GM21717 (cell line): ENCODE measurements at regions not wholly inside any gene's neighbourhood (a gene's known extent, or its start where the extent isn't known, plus 50 kb on each side); places are given as distances from the start of the nearest gene placed in this dataset.

Source experiments
- ATAC-seq: cut with Tn5 transposase; IDR thresholded peaks from one replicate; pipeline ENCODE4 v1.9.1; 2021; ENCODE audit warnings: mild to moderate bottlenecking, moderate library complexity; ENCODE audit not compliant: unreplicated experiment

- no peak for ATAC-seq
Observed at GRCh38 chr13:109374609-109375200, 411.7 kb downstream of the IRS2 start.

- no peak for ATAC-seq
Observed at GRCh38 chr13:109372666-109373065, 413.7 kb downstream of the IRS2 start.

DNA sequence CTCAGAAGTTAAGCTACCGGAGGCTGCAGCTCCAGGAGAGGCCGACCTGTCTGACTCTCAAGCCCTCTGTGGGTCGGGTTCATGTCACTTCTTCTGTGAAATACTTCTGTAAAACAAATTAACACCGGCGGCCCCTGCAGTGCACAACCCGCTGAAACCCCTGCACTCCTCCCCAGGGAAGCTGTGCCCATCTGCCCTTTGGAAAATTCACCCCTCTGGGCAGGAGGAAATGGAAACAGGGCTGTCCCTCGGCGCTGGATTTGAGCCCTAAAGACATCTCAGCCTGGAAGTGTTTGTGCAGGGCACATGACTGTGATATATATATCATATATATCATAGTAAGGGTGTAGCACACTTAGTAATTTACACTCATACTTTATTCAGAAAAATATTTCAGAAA, 415.3 kb downstream of the IRS2 start:
- ATAC-seq, result no peak

DNA sequence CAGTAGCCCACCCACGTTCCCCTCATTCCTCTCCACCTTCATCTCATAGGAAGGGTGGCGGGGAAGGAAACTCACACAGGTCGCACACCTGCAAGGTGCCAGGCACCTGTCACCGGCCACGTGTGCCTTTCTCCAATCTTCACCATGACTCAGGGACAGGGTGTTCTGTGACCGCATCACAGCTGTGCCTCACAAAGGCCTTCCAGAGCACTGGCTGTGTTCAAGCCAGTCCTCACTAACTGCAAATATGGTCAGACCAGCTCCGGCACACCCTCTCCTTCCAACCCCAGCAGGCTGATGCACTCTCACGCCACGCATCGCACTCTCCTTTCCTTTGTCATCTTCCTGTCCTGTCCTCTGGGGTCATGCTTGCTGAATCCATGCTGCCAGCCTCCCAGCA, 415.9 kb downstream of the IRS2 start:
- ATAC-seq, result no peak

DNA sequence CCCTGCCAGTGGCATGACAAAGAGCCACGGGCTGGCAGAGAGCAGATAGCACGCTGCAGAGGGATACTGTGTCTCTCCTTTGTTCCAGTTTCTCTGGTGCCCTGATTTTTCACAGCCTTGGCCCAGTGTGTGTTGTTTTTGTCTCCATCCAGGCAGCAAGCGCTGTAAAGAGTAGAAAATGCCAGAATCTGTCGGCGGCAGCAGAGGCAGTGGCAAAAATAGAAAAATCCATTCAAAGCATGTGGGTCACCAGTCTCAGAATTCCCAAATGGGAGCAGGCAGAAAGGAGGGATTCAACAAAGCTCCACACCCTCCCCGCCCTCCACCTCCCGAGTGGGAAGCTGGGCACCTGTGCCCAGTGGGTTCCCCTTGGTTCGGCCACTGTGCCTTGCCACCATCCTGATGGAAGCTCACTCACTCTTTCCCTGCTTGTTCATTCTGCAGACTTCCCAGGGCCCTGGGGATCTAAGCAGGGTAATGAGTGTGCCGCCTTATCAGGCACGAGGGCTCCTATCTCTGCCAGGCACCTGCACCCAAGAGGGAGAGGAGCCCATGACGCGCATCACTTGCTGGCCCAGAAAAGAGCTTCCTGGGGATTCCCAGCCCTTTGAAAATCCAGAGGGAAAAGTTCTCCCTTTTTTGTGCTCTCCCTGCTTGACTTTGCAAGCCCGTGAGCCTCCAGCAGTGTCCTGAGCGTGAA, 416.9 kb downstream of the IRS2 start:
- no peak for ATAC-seq

- ATAC-seq, result no peak
Observed at GRCh38 chr13:109368230-109368629, 418.2 kb downstream of the IRS2 start.

DNA sequence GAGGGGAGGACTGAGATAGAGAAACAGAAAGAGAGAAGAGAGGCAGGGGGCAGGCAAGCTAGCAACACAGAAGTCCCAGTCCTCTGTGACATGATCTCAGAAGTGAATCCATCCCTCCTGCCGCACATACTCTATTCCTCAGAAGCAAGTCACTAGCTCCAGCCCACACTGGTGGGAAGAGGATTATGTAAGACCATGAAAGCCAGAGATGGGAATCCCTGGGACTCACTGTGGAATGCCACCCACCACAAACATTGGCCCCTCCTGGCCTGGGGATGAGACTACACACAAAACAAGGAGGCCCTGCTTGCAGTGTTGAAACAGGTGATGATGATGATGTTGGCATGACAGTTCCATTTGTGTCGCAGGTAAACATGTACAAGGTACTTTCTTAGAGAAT, 419.9 kb downstream of the IRS2 start:
- no peak for ATAC-seq

DNA sequence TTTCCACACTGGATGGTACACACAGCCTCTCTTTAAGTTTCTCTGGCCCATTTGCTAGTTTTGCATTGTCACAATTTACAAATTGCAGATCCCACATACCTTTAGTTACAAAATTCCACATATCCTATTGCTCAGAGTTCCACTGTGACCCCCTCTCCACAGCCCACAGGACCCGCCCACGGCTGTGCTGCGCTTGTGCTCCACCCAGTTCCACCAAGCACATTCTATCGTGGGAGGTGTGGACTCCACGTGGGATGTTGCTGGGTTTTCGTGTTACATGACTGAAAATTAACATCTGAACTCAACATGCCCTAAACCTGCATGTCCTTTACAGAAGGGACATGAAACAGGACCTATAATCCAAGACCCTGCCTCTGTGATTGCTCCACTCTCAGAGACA, 423.0 kb downstream of the IRS2 start:
- no peak for ATAC-seq

GRCh38 chr13:109362616-109363015, 423.8 kb downstream of the IRS2 start:
- no peak for ATAC-seq

DNA sequence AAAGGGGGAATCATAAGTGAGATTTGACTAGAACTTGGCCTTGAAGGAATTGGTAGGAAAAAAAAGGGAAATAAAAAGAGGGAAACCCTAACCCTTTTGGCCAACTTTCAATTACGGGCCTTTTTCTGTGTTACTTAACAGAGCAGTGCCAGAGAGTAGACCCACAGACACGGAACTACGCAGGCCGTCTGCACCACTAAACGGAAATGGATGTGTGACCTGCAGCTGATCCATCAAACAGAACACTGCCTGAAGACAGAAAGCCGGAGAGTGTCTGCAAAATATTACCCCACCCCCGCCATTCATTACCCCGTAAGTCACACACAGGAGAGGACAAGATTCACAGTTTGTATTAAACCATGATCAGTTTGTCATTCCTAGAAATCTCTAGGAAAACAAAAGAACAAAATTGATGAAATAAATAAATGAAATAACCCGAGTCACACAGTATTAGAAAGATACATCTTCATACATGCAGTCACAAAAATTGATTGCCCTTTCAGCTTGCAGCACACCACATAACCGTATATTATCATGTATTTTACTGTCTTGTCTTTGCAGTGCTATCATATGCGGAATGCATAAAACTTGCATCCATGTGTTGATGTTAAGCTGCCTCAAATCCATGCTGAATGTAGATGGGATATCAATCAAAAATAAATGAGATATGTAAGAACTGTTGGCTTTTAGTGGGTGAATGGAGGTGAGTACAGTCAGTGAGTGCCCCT, 424.7 kb downstream of the IRS2 start:
- ATAC-seq, result no peak

DNA sequence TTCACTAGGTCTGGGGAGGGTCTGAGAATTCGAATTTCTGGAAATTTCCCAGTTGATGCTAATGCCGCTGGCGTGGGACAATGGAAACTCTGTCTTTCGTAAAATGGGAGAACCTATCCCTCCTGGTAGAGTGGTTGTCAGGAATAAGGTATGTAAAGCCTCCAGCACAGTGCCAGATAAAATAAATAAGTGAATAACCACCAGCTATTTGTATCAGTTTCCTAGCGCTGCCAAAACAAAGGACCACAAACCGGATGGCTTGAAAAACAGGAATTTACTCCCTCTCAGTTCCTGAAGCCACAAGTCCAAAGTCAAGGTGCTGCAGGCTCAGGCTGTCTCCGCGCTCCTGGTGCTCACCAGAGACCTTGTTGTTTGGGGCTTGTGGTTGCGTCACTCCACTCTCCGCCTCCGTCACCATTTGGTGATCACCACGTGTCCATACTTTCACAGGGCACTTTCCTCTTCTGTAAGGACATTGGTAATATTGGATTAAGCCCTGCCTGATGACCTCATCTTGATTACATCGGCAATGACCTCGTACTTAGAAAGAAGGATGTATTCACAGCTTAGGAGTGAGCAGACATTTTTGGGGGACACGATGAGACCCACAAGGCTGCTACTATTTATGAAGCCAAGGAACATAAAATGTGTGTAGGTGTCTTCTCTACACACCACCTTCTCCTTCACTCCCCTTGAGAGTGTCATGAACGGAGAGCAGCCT, 428.5 kb downstream of the IRS2 start:
- no peak for ATAC-seq

GRCh38 chr13:109355875-109356434, 430.4 kb downstream of the IRS2 start:
- no peak for ATAC-seq

DNA sequence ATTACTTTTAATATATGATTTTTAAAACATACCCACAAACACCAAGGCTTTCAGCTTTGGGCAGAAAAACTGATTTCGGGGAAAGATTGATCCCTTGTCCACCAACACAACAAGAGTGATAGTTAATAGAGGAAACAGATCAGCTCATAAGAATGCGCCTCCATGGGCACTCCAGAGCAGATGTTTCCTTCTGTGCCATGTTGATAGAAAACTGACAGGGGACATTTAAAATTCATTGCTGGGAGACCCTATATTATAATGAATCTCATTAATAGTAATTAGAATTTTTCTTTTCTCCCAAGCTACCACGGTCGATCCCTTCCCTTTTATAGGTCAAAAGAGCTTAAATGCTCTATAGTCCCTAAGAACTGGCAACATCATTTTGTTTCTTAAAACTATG, 431.2 kb downstream of the IRS2 start:
- no peak for ATAC-seq

- no peak for ATAC-seq
Observed at GRCh38 chr13:109351236-109351635, 435.1 kb downstream of the IRS2 start.

GRCh38 chr13:109348519-109349258, 437.7 kb downstream of the IRS2 start:
- ATAC-seq, result no peak

DNA sequence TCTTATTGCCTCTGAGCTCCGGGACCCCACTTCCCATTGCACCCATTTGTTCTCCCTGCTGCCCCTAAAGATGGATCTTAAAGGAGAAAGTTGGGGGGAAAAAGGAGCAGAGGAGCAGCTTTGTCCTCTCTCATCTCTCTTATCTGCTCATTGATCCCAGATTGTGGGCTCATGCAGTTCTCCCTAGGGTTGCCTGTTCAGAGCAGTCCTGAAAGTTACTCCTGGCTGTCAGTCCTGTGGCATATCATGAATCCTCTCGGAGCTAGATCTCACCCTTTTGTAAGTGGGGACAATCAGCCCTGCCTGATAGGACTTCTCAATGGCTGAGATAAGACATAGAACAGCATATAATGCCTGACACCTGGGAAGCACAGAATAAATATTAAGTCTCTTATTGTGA, 440.3 kb downstream of the IRS2 start:
- ATAC-seq, result no peak

DNA sequence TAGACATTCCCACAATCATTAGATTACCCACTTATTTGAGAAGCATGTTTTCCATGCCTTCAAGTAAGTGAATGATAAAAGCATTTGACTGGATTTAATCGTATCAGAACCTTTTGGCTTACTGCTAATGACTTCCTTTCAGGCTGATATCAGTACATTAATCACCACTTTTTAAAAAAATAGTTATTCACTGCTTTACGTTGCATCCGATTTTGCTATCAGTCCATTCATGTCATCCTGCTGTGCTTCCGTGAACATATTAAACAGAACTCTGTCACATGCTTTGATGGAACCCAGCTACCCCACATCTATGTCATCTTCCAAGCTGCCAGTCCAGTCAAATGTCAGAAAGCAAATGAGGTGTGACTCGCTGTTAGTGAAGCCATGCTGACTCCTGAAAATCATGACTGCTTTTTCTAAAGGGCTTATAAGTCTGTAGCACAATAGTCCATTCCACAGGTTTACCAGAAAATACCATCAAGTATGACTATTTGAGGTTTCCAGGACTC, 440.9 kb downstream of the IRS2 start:
- no peak for ATAC-seq

DNA sequence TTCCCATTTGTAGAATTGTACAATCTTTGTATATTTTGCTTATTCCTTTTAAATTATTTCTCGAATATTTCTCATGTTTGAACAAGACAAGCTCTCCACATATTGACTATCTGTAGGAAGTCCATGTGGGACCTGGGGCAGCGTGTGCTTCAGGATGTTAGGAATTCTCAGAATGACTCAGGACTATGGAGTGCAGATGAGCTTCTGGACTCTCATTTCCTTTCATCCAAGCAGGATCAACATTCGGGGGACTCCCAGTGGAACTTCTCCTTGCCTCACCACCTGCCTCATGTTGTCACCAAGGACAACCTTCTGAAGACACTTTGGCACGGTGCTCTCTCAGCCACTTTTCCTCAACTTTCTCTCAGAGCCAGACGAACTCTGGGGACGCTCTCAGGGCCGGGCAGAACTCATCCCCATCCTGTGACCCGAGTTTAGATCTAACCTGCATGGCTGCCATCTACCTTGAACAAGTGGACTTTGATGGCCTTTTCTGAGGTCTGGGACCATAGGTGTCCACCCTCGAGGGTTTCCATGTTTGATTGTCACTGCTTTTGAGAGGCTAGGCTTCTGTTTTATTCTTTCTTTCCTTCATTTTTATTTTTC, 441.7 kb downstream of the IRS2 start:
- ATAC-seq, result no peak

- no peak for ATAC-seq
Observed at GRCh38 chr13:109336730-109337129, 449.7 kb downstream of the IRS2 start.
